OCI-LY3 (cell line): ENCODE measurements at regions not wholly inside any gene's neighbourhood (a gene's known extent, or its start where the extent isn't known, plus 50 kb on each side); places are given as distances from the start of the nearest gene placed in this dataset.
"Not testable (repeated sequence)": the region's sequence is repeated elsewhere in the genome, so short reads cannot be mapped to it uniquely, and the experiment has no call there.

ENCODE experiments used
- H2AFZ ChIP-seq: fragments of 200-600, 300-600 bp; shearing (Covaris generic); 2 replicates; pipeline ENCODE4 v1.6.0; 2014; ENCODE audit warnings: antibody characterized with exemption, low read depth, low read length
- H3K27ac ChIP-seq: fragments of 200-600, 300-600 bp; sonication (generic); 2 replicates; pipeline ENCODE4 v1.5.1; 2014; ENCODE audit warnings: mild to moderate bottlenecking, low read length, moderate library complexity, mixed read lengths
- H3K27me3 ChIP-seq: fragments of 200-600, 300-600 bp; sonication (generic); 2 replicates; pipeline ENCODE4 v1.6.1; 2014; ENCODE audit warnings: low read depth, low read length, mixed read lengths
- H3K36me3 ChIP-seq: fragments of 200-600, 300-600 bp; sonication (generic); replicated peaks from 2 replicates; pipeline ENCODE3; 2014; ENCODE audit warnings: low read depth, low read length, mixed read lengths
- H3K4me1 ChIP-seq: fragments of 300-600, 200-600 bp; sonication (generic); 2 replicates; pipeline ENCODE4 v1.6.1; 2014; ENCODE audit warnings: low read length, mixed read lengths
- H3K4me2 ChIP-seq: fragments of 200-600, 300-600 bp; sonication (generic); 2 replicates; pipeline ENCODE4 v1.6.1; 2014; ENCODE audit warnings: low read length, mixed read lengths
- H3K4me3 ChIP-seq: fragments of 300-600, 200-600 bp; sonication (generic); 2 replicates; pipeline ENCODE4 v1.5.1; 2014; ENCODE audit warnings: antibody characterized with exemption, mild to moderate bottlenecking, low read length, moderate library complexity
- H3K79me2 ChIP-seq: fragments of 300-600, 200-600 bp; shearing (Covaris generic); 2 replicates; pipeline ENCODE4 v1.6.1; 2014; ENCODE audit warnings: mild to moderate bottlenecking, low read length, mixed read lengths
- H3K9ac ChIP-seq: fragments of 300-600, 200-600 bp; shearing (Covaris generic); 2 replicates; pipeline ENCODE4 v1.6.0; 2014; ENCODE audit warnings: mild to moderate bottlenecking, low read length, moderate library complexity
- H3K9me3 ChIP-seq: fragments of 200-600, 300-600 bp; shearing (Covaris generic); 2 replicates; pipeline ENCODE4 v1.6.1; 2014; ENCODE audit warnings: low read length, mixed read lengths; ENCODE audit not compliant: insufficient read depth
- H4K20me1 ChIP-seq: fragments of 200-600, 300-600 bp; sonication (generic); 2 replicates; pipeline ENCODE4 v1.6.1; 2016; ENCODE audit warnings: low read length, mixed read lengths; ENCODE audit not compliant: insufficient read depth
- CTCF ChIP-seq: fragments of 200-600, 300-600 bp; sonication (generic); IDR thresholded peaks from 2 replicates; pipeline ENCODE4 v1.5.1; 2014; ENCODE audit warnings: antibody characterized with exemption, low read length, low read depth
- EZH2phosphoT487 ChIP-seq: fragments of 200-600 bp; shearing (Covaris generic); IDR thresholded peaks from 2 replicates; pipeline ENCODE4 v1.6.1; 2018; ENCODE audit warnings: antibody characterized with exemption, mixed run types, low read depth

- TF ChIP-seq CTCF = no peak
- no peak for TF ChIP-seq EZH2phosphoT487
- Histone ChIP-seq H3K4me2 (no peak overlapping the region), H2AFZ (no peak overlapping the region), H3K27me3 (no peaks in the 10 kb centered on the region), H3K36me3 (no peaks in the 10 kb centered on the region), H3K9me3 (no peaks in the 10 kb centered on the region), H3K27ac (no peak overlapping the region), H3K4me3 (no peak overlapping the region), H4K20me1 (no peaks in the 10 kb centered on the region), H3K4me1 (no peaks in the 10 kb centered on the region), H3K79me2 (no peaks in the 10 kb centered on the region), H3K9ac (no peak overlapping the region)
These were observed 112.4 kb downstream of the KBTBD2 start for GRCh38 chr7:32779167-32779566.

GRCh38 chr7:32777041-32777666 is 114.4 kb downstream of the KBTBD2 start:
- not testable (repeated sequence) for H2AFZ ChIP-seq, H3K27ac ChIP-seq, H3K4me3 ChIP-seq, H3K27me3 ChIP-seq, H3K9ac ChIP-seq, H3K79me2 ChIP-seq, H3K4me2 ChIP-seq, H3K9me3 ChIP-seq, H4K20me1 ChIP-seq, H3K4me1 ChIP-seq, H3K36me3 ChIP-seq

- not testable (repeated sequence) for H4K20me1 ChIP-seq, H3K4me1 ChIP-seq, H3K4me3 ChIP-seq, H2AFZ ChIP-seq, H3K27ac ChIP-seq, H3K9me3 ChIP-seq, H3K27me3 ChIP-seq, H3K79me2 ChIP-seq, H3K4me2 ChIP-seq, H3K9ac ChIP-seq, H3K36me3 ChIP-seq
These were observed 115.2 kb downstream of the KBTBD2 start for GRCh38 chr7:32776318-32776717.

GRCh38 chr7:32775809-32776208 is 115.8 kb downstream of the KBTBD2 start:
- not testable (repeated sequence) for H2AFZ ChIP-seq, H3K9me3 ChIP-seq, H3K4me3 ChIP-seq, H4K20me1 ChIP-seq, H3K27ac ChIP-seq, H3K9ac ChIP-seq, H3K36me3 ChIP-seq, H3K4me2 ChIP-seq, H3K4me1 ChIP-seq, H3K27me3 ChIP-seq, H3K79me2 ChIP-seq

- Histone ChIP-seq H3K9ac (no peak overlapping the region), H3K4me1 (no peaks in the 10 kb centered on the region), H3K4me3 (no peak overlapping the region), H2AFZ (no peak overlapping the region), H4K20me1 (no peaks in the 10 kb centered on the region), H3K27ac (no peak overlapping the region), H3K27me3 (no peaks in the 10 kb centered on the region), H3K36me3 (no peaks in the 10 kb centered on the region), H3K9me3 (no peaks in the 10 kb centered on the region), H3K79me2 (no peaks in the 10 kb centered on the region), H3K4me2 (no peak overlapping the region)
- TF ChIP-seq EZH2phosphoT487 (no peak), CTCF (no peak)
These were observed 117.0 kb downstream of the KBTBD2 start for GRCh38 chr7:32774541-32774951.

- not testable (repeated sequence) for H3K36me3 ChIP-seq, H3K79me2 ChIP-seq, H3K27ac ChIP-seq, H3K9ac ChIP-seq, H3K4me1 ChIP-seq, H3K27me3 ChIP-seq, H3K4me2 ChIP-seq, H3K4me3 ChIP-seq, H2AFZ ChIP-seq, H3K9me3 ChIP-seq, H4K20me1 ChIP-seq
These were observed 122.6 kb downstream of the KBTBD2 start for GRCh38 chr7:32768866-32769510.

GRCh38 chr7:32768338-32768737 is 123.2 kb downstream of the KBTBD2 start:
- H2AFZ ChIP-seq, H3K27ac ChIP-seq, H3K9ac ChIP-seq, H4K20me1 ChIP-seq, H3K27me3 ChIP-seq, H3K9me3 ChIP-seq, H3K4me1 ChIP-seq, H3K36me3 ChIP-seq, H3K4me3 ChIP-seq, H3K79me2 ChIP-seq, H3K4me2 ChIP-seq: not testable (repeated sequence)
